ENCODE measurements at regions not wholly inside any gene's neighbourhood (a gene's known extent, or its start where the extent isn't known, plus 50 kb on each side); places are given as distances from the start of the nearest gene placed in this dataset.

- H3K27ac ChIP-seq, result no peak overlapping the region
- 55 to 58% methylated on average over 6 of the region's 6 CpGs for WGBS, 2 donors
- intact Hi-C loops (cut with DNase I; ENCODE audit: low total_unique reads), result no loop called here
- H3K36me3 ChIP-seq (ENCODE audit: low read depth, missing control alignments), result no peaks in the 10 kb centered on the region
- no peak for TF ChIP-seq POLR2A (IDR thresholded peaks at IDR 0.05)
- TF ChIP-seq CTCF (IDR thresholded peaks at IDR 0.05), result no peak
- no peak overlapping the region for H3K4me3 ChIP-seq
- no peaks in the 10 kb centered on the region for H3K27me3 ChIP-seq
- no peaks in the 10 kb centered on the region for H3K9me3 ChIP-seq
- no peaks in the 10 kb centered on the region for H3K4me1 ChIP-seq
- no peak for DNase-seq
Observed at GRCh38 chr13:76129305-76130000, 493.3 kb downstream of the LMO7 start.

GRCh38 chr13:76127922-76128321 is 491.8 kb downstream of the LMO7 start:
- H3K4me3 ChIP-seq, result no peak overlapping the region
- no peaks in the 10 kb centered on the region for H3K9me3 ChIP-seq
- H3K27ac ChIP-seq, result no peak overlapping the region
- H3K4me1 ChIP-seq, result no peaks in the 10 kb centered on the region
- TF ChIP-seq POLR2A (IDR thresholded peaks at IDR 0.05) (no peak), CTCF (IDR thresholded peaks at IDR 0.05) (no peak)
- DNase-seq, result no peak
- intact Hi-C loops (cut with DNase I; ENCODE audit: low total_unique reads), result no loop called here
- H3K27me3 ChIP-seq, result no peaks in the 10 kb centered on the region
- no peaks in the 10 kb centered on the region for H3K36me3 ChIP-seq (ENCODE audit: low read depth, missing control alignments)

- Histone ChIP-seq H3K4me1 (no peaks in the 10 kb centered on the region), H3K9me3 (no peaks in the 10 kb centered on the region), H3K36me3 (ENCODE audit: low read depth, missing control alignments) (no peaks in the 10 kb centered on the region), H3K27ac (no peak overlapping the region), H3K27me3 (no peaks in the 10 kb centered on the region), H3K4me3 (no peak overlapping the region)
- intact Hi-C loops (cut with DNase I; ENCODE audit: low total_unique reads), result no loop called here
- no peak for DNase-seq
- TF ChIP-seq CTCF (IDR thresholded peaks at IDR 0.05) (no peak), POLR2A (IDR thresholded peaks at IDR 0.05) (no peak)
Observed at GRCh38 chr13:76123548-76123947, 487.4 kb downstream of the LMO7 start.

- H3K36me3 ChIP-seq (ENCODE audit: low read depth, missing control alignments), result no peaks in the 10 kb centered on the region
- no peaks in the 10 kb centered on the region for H3K9me3 ChIP-seq
- WGBS, 2 donors, result 61 to 66% methylated on average over 2 of the region's 2 CpGs
- no peaks in the 10 kb centered on the region for H3K4me1 ChIP-seq
- DNase-seq, result no peak
- no peak overlapping the region for H3K27ac ChIP-seq
- no peaks in the 10 kb centered on the region for H3K27me3 ChIP-seq
- TF ChIP-seq CTCF (IDR thresholded peaks at IDR 0.05) (no peak), POLR2A (IDR thresholded peaks at IDR 0.05) (no peak)
- H3K4me3 ChIP-seq, result no peak overlapping the region
- intact Hi-C loops (cut with DNase I; ENCODE audit: low total_unique reads), result no loop called here
Observed at GRCh38 chr13:76116751-76117360, 480.7 kb downstream of the LMO7 start.

DNA sequence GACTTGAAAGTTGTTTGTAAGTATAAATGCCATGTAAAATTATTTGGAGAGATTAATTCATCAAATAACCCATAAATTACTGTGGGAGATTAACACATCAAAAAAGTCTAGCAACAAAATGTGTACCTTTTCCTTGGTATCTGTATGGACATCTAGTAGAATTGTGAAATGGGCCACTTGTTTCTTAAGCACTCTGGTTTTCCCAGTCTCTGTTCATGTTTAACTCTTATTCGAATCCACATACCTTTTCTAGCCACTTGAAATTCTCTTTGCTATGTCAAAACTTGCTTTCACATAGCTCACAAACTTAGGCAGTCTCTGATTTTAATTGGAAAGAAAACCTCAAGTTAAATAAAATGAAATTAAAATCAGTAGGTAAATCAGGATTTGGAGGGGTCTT is 470.6 kb downstream of the LMO7 start:
- intact Hi-C loops (cut with DNase I; ENCODE audit: low total_unique reads), result no loop called here
- no peak for TF ChIP-seq CTCF (IDR thresholded peaks at IDR 0.05)
- TF ChIP-seq POLR2A (IDR thresholded peaks at IDR 0.05), result no peak
- WGBS, 2 donors, result 0% methylated on average over 1 of the region's 1 CpG
- Histone ChIP-seq H3K9me3 (no peaks in the 10 kb centered on the region), H3K27ac (no peak overlapping the region), H3K4me1 (no peaks in the 10 kb centered on the region), H3K36me3 (ENCODE audit: low read depth, missing control alignments) (no peaks in the 10 kb centered on the region), H3K27me3 (no peaks in the 10 kb centered on the region), H3K4me3 (no peak overlapping the region)
- DNase-seq, result no peak

Data from testis (tissue), 2 donors.